ENCODE measurements at regions not wholly inside any gene's neighbourhood (a gene's known extent, or its start where the extent isn't known, plus 50 kb on each side); places are given as distances from the start of the nearest gene placed in this dataset.

DNA sequence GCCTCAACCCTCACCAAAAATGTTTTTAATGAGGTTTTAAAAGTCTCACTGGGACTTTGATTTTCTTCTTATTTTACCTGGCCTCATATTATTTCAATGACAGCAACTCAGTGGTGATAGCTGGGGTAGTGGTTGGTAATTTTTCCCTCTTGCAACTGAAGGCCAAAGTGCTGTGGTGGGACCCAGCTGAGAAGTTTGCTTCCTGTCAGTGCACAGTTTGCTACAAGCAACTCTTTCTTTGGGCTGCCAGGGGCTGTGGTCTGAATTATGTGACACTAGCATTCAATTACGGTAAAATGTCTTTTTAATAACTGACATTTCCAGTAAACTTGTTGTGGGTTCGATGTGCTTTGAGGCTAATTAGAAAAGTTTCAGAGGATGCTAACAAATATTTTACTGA lies 65.3 kb downstream of the IFNG start:
- Histone ChIP-seq H2BK5ac (ENCODE audit: low read length) (no peak overlapping the region), H3K27me3 (ENCODE audit: insufficient read depth, low read length, poor library complexity) (no peaks in the 10 kb centered on the region), H2BK15ac (replicated peaks; ENCODE audit: low read depth) (no peak overlapping the region), H3K4me1 (ENCODE audit: control insufficient read depth, low read depth, low read length) (no peaks in the 10 kb centered on the region), H3K79me2 (ENCODE audit: control insufficient read depth, insufficient read depth, low read length) (no peaks in the 10 kb centered on the region), H3K4ac (ENCODE audit: low read depth, low read length) (no peak overlapping the region), H4K8ac (ENCODE audit: low read depth, low read length) (no peak overlapping the region), H3K9ac (ENCODE audit: low read length) (no peak overlapping the region), H3K79me1 (ENCODE audit: low read length) (no peaks in the 10 kb centered on the region), H3K27ac (ENCODE audit: low read depth, low read length) (no peak overlapping the region), H2AK5ac (ENCODE audit: low read length) (no peak overlapping the region), H3K4me2 (ENCODE audit: low read length) (no peak overlapping the region), H3K4me3 (ENCODE audit: low read length) (no peak overlapping the region), H3K56ac (ENCODE audit: low read length) (no peak overlapping the region), H3K23ac (ENCODE audit: low read length) (no peak overlapping the region), H3K36me3 (ENCODE audit: control insufficient read depth, insufficient read depth, low read length) (no peaks in the 10 kb centered on the region), H4K5ac (ENCODE audit: low read length) (no peak overlapping the region), H3K18ac (ENCODE audit: low read length) (no peak overlapping the region), H2BK120ac (ENCODE audit: low read depth, low read length) (no peak overlapping the region)
- no CpG with 5 or more reads among the region's 2 CpGs for WGBS (ENCODE audit: extremely low coverage, insufficient coverage, low lambda C conversion rate)
- no peak for DNase-seq

DNA sequence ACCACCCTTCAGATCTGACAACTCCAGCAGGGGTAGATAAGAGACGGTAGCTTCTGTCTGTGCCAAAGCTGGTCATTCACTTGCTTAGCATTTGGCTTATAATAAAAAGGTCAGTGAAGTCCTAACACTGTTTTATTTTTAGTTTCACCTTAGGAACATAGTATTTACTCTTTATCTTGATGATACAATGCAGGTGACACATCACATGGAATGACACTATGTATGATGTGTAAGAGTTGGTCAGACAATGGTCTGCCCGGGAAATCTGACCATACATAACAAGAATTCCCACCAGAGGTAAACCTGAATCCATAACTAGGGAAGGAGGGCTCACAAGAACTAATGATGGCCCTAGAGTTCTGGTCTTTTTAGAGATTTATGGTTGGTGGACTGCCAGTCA lies 66.6 kb downstream of the IFNG start:
- H2AK5ac ChIP-seq (ENCODE audit: low read length), result no peak overlapping the region
- WGBS (ENCODE audit: extremely low coverage, insufficient coverage, low lambda C conversion rate), result no CpG with 5 or more reads among the region's 2 CpGs
- H4K5ac ChIP-seq (ENCODE audit: low read length), result no peak overlapping the region
- no peak overlapping the region for H3K9ac ChIP-seq (ENCODE audit: low read length)
- H2BK15ac ChIP-seq (replicated peaks; ENCODE audit: low read depth), result no peak overlapping the region
- H3K23ac ChIP-seq (ENCODE audit: low read length), result no peak overlapping the region
- H3K4me2 ChIP-seq (ENCODE audit: low read length), result no peak overlapping the region
- no peak overlapping the region for H3K27ac ChIP-seq (ENCODE audit: low read depth, low read length)
- H4K8ac ChIP-seq (ENCODE audit: low read depth, low read length), result no peak overlapping the region
- DNase-seq, result no peak
- no peaks in the 10 kb centered on the region for H3K79me1 ChIP-seq (ENCODE audit: low read length)
- no peaks in the 10 kb centered on the region for H3K4me1 ChIP-seq (ENCODE audit: control insufficient read depth, low read depth, low read length)
- H3K4ac ChIP-seq (ENCODE audit: low read depth, low read length), result no peak overlapping the region
- H3K36me3 ChIP-seq (ENCODE audit: control insufficient read depth, insufficient read depth, low read length), result no peaks in the 10 kb centered on the region
- no peak overlapping the region for H3K18ac ChIP-seq (ENCODE audit: low read length)
- H3K79me2 ChIP-seq (ENCODE audit: control insufficient read depth, insufficient read depth, low read length), result no peaks in the 10 kb centered on the region
- no peaks in the 10 kb centered on the region for H3K27me3 ChIP-seq (ENCODE audit: insufficient read depth, low read length, poor library complexity)
- no peak overlapping the region for H2BK5ac ChIP-seq (ENCODE audit: low read length)
- no peak overlapping the region for H2BK120ac ChIP-seq (ENCODE audit: low read depth, low read length)
- H3K56ac ChIP-seq (ENCODE audit: low read length), result no peak overlapping the region
- H3K4me3 ChIP-seq (ENCODE audit: low read length), result no peak overlapping the region

DNA sequence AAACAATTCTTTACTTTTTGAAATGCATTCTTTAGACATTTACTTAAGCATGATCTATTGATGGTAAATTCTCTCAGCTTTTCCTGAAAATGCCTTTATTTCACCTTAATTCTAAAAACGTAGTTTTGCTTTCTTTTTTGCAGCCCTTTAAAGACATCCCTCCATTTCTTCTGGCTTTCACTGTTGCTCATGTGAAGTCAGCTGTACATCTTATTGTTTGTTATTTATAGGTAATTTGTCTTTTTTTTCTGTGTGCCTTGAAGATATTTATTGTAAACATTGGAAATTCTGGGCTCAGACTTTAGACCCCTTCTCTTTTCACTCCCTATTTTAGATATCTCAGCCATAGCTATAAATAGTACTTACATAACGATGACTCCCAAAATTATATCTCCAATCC lies 70.4 kb downstream of the IFNG start:
- Histone ChIP-seq H3K27me3 (ENCODE audit: insufficient read depth, low read length, poor library complexity) (no peaks in the 10 kb centered on the region), H4K8ac (ENCODE audit: low read depth, low read length) (no peak overlapping the region), H3K18ac (ENCODE audit: low read length) (no peak overlapping the region), H4K5ac (ENCODE audit: low read length) (no peak overlapping the region), H2BK15ac (replicated peaks; ENCODE audit: low read depth) (no peak overlapping the region), H3K4me2 (ENCODE audit: low read length) (no peak overlapping the region), H3K36me3 (ENCODE audit: control insufficient read depth, insufficient read depth, low read length) (no peaks in the 10 kb centered on the region), H2BK5ac (ENCODE audit: low read length) (no peak overlapping the region), H3K56ac (ENCODE audit: low read length) (no peak overlapping the region), H2AK5ac (ENCODE audit: low read length) (no peak overlapping the region), H3K4me1 (ENCODE audit: control insufficient read depth, low read depth, low read length) (no peaks in the 10 kb centered on the region), H3K27ac (ENCODE audit: low read depth, low read length) (no peak overlapping the region), H3K23ac (ENCODE audit: low read length) (no peak overlapping the region), H3K79me2 (ENCODE audit: control insufficient read depth, insufficient read depth, low read length) (no peaks in the 10 kb centered on the region), H2BK120ac (ENCODE audit: low read depth, low read length) (no peak overlapping the region), H3K4ac (ENCODE audit: low read depth, low read length) (no peak overlapping the region), H3K9ac (ENCODE audit: low read length) (no peak overlapping the region), H3K79me1 (ENCODE audit: low read length) (no peaks in the 10 kb centered on the region), H3K4me3 (ENCODE audit: low read length) (no peak overlapping the region)
- WGBS (ENCODE audit: extremely low coverage, insufficient coverage, low lambda C conversion rate), result no CpG with 5 or more reads among the region's 2 CpGs
- no peak for DNase-seq

DNA sequence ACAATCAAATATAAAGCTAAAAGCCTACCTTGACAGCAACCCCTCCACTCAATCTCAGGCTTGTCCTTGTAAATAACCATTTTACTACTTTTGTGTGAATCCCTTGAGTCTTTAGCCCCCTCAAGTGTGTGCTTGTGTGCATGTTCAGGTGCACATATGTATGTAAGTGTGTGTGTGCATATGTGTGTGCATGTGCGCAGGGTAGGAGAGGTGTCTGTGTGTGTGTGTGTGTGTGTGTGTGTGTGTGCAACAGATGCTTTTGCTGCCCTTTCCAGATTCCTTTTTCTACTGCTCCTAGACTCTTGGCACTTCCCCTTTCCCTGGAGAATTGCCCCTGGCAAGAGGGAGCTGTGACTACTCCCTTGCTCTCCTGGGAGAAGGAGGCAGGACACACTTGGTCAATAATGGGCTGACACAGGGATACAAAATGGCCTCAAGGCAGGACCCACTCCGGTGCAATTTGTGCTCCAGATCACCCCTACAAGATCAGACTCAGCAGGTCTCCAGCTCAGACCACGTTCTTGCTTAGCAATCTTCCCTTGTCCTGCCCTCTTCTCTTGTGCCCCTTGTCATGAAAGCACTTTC lies 73.4 kb downstream of the IFNG start:
- DNase-seq, result no peak
- no peaks in the 10 kb centered on the region for H3K27me3 ChIP-seq (ENCODE audit: insufficient read depth, low read length, poor library complexity)
- no peak overlapping the region for H2BK5ac ChIP-seq (ENCODE audit: low read length)
- H4K5ac ChIP-seq (ENCODE audit: low read length), result no peak overlapping the region
- peaks cover 2% of the 10 kb centered on the region for H3K4me1 ChIP-seq (ENCODE audit: control insufficient read depth, low read depth, low read length)
- no peaks in the 10 kb centered on the region for H3K79me1 ChIP-seq (ENCODE audit: low read length)
- no peaks in the 10 kb centered on the region for H3K36me3 ChIP-seq (ENCODE audit: control insufficient read depth, insufficient read depth, low read length)
- no peak overlapping the region for H3K4ac ChIP-seq (ENCODE audit: low read depth, low read length)
- H3K4me2 ChIP-seq (ENCODE audit: low read length), result no peak overlapping the region
- H3K27ac ChIP-seq (ENCODE audit: low read depth, low read length), result no peak overlapping the region
- no peak overlapping the region for H3K4me3 ChIP-seq (ENCODE audit: low read length)
- WGBS (ENCODE audit: extremely low coverage, insufficient coverage, low lambda C conversion rate), result no CpG with 5 or more reads among the region's 3 CpGs
- no peak overlapping the region for H3K9ac ChIP-seq (ENCODE audit: low read length)
- no peak overlapping the region for H2BK15ac ChIP-seq (replicated peaks; ENCODE audit: low read depth)
- H3K23ac ChIP-seq (ENCODE audit: low read length), result no peak overlapping the region
- no peak overlapping the region for H2BK120ac ChIP-seq (ENCODE audit: low read depth, low read length)
- no peak overlapping the region for H3K56ac ChIP-seq (ENCODE audit: low read length)
- H2AK5ac ChIP-seq (ENCODE audit: low read length), result no peak overlapping the region
- no peaks in the 10 kb centered on the region for H3K79me2 ChIP-seq (ENCODE audit: control insufficient read depth, insufficient read depth, low read length)
- no peak overlapping the region for H3K18ac ChIP-seq (ENCODE audit: low read length)
- no peak overlapping the region for H4K8ac ChIP-seq (ENCODE audit: low read depth, low read length)

DNA sequence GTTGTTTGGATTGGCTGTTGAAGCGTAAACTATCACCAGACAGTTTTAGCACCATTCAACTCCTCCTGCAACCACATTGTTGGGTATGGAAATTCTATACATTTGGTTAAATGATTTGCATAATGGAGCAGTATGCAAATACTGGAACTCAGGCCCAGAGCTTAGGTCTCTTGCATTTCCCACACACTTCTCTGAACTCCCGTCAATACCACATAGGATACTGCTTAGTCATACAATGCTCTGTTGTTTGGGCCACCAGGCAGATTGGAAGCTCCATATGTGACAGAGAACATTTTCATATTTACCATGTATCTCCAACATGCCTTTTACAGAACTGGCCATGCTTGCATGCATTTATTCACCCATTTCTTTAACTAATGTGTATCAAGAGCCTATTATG lies 78.0 kb downstream of the IFNG start:
- no peaks in the 10 kb centered on the region for H3K27me3 ChIP-seq (ENCODE audit: insufficient read depth, low read length, poor library complexity)
- WGBS (ENCODE audit: extremely low coverage, insufficient coverage, low lambda C conversion rate), result no CpG with 5 or more reads among the region's 2 CpGs

DNA sequence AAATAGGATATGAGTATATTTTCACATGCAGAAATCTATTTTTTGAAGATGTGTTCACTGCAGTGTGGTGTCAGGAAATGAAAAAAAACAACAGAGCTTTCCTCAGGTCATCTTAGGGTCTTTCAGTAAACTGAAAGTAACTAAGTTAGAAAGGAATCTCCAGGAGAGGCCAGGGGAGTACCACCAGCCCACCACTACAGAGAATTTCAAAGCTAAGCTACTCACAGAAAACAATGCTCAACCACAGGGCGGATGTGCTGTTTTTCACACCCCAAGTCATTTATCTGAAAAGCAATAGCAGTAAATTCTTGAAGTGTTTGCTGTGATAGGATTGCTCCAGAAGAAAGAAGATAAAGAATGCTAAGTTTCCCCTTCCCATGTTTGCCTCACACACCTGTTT lies 79.0 kb downstream of the IFNG start:
- H4K5ac ChIP-seq (ENCODE audit: low read length), result no peak overlapping the region
- no peak overlapping the region for H3K56ac ChIP-seq (ENCODE audit: low read length)
- no peaks in the 10 kb centered on the region for H3K79me2 ChIP-seq (ENCODE audit: control insufficient read depth, insufficient read depth, low read length)
- H3K27ac ChIP-seq (ENCODE audit: low read depth, low read length), result no peak overlapping the region
- H3K4me1 ChIP-seq (ENCODE audit: control insufficient read depth, low read depth, low read length), result peaks cover 7% of the 10 kb centered on the region
- no peak overlapping the region for H3K4me2 ChIP-seq (ENCODE audit: low read length)
- H2BK120ac ChIP-seq (ENCODE audit: low read depth, low read length), result no peak overlapping the region
- no peak overlapping the region for H3K23ac ChIP-seq (ENCODE audit: low read length)
- H2BK5ac ChIP-seq (ENCODE audit: low read length), result no peak overlapping the region
- no peaks in the 10 kb centered on the region for H3K27me3 ChIP-seq (ENCODE audit: insufficient read depth, low read length, poor library complexity)
- H3K9ac ChIP-seq (ENCODE audit: low read length), result no peak overlapping the region
- no peak overlapping the region for H3K4me3 ChIP-seq (ENCODE audit: low read length)
- H3K4ac ChIP-seq (ENCODE audit: low read depth, low read length), result no peak overlapping the region
- no peaks in the 10 kb centered on the region for H3K79me1 ChIP-seq (ENCODE audit: low read length)
- no CpG with 5 or more reads among the region's 1 CpG for WGBS (ENCODE audit: extremely low coverage, insufficient coverage, low lambda C conversion rate)
- peak; percentile 98 for DNase-seq
- no peak overlapping the region for H3K18ac ChIP-seq (ENCODE audit: low read length)
- H4K8ac ChIP-seq (ENCODE audit: low read depth, low read length), result no peak overlapping the region
- no peaks in the 10 kb centered on the region for H3K36me3 ChIP-seq (ENCODE audit: control insufficient read depth, insufficient read depth, low read length)
- H2AK5ac ChIP-seq (ENCODE audit: low read length), result no peak overlapping the region
- H2BK15ac ChIP-seq (replicated peaks; ENCODE audit: low read depth), result no peak overlapping the region

More for the DNA sequence above, 78.0 kb downstream of the IFNG start:
- H3K56ac ChIP-seq (ENCODE audit: low read length), result no peak overlapping the region
- H3K4me3 ChIP-seq (ENCODE audit: low read length), result no peak overlapping the region
- H3K27ac ChIP-seq (ENCODE audit: low read depth, low read length), result no peak overlapping the region
- no peaks in the 10 kb centered on the region for H3K79me2 ChIP-seq (ENCODE audit: control insufficient read depth, insufficient read depth, low read length)
- H3K36me3 ChIP-seq (ENCODE audit: control insufficient read depth, insufficient read depth, low read length), result no peaks in the 10 kb centered on the region
- H3K9ac ChIP-seq (ENCODE audit: low read length), result no peak overlapping the region
- no peak overlapping the region for H2AK5ac ChIP-seq (ENCODE audit: low read length)
- H2BK5ac ChIP-seq (ENCODE audit: low read length), result no peak overlapping the region
- H2BK15ac ChIP-seq (replicated peaks; ENCODE audit: low read depth), result no peak overlapping the region
- no peak overlapping the region for H2BK120ac ChIP-seq (ENCODE audit: low read depth, low read length)
- H3K4ac ChIP-seq (ENCODE audit: low read depth, low read length), result no peak overlapping the region
- no peak overlapping the region for H4K8ac ChIP-seq (ENCODE audit: low read depth, low read length)
- H4K5ac ChIP-seq (ENCODE audit: low read length), result no peak overlapping the region
- H3K18ac ChIP-seq (ENCODE audit: low read length), result peak overlapping the region; percentile 41
- H3K23ac ChIP-seq (ENCODE audit: low read length), result no peak overlapping the region
- peaks cover 7% of the 10 kb centered on the region for H3K4me1 ChIP-seq (ENCODE audit: control insufficient read depth, low read depth, low read length)
- no peak overlapping the region for H3K4me2 ChIP-seq (ENCODE audit: low read length)
- H3K79me1 ChIP-seq (ENCODE audit: low read length), result no peaks in the 10 kb centered on the region
- peak; percentile 67 for DNase-seq
